Choroid plexus epithelial cell (primary cell): ENCODE measurements at regions not wholly inside any gene's neighbourhood (a gene's known extent, or its start where the extent isn't known, plus 50 kb on each side); places are given as distances from the start of the nearest gene placed in this dataset.

Source experiments
- DNase-seq: peaks from one replicate; pipeline ENCODE4 v3.0.0-alpha.2; 2010; ENCODE audit warnings: low read depth
- H3K4me3 ChIP-seq: 2 replicates; pipeline ENCODE4 v1.5.1; 2011; ENCODE audit warnings: low read depth, mild to moderate bottlenecking, control low read depth, low read length, moderate library complexity
- CTCF ChIP-seq: conservative IDR thresholded peaks from 2 replicates; pipeline ENCODE4 v1.5.1; 2011; ENCODE audit warnings: low read depth, mild to moderate bottlenecking, control low read depth, inconsistent platforms, low read length, moderate library complexity

- TF ChIP-seq CTCF = no peak
- peak; percentile 40 for DNase-seq
- H3K4me3 ChIP-seq = no peak overlapping the region
Measured at GRCh38 chr5:38718771-38719391, 126.9 kb upstream of the OSMR start.

- no peak overlapping the region for H3K4me3 ChIP-seq
- TF ChIP-seq CTCF = no peak
- DNase-seq = no peak
Measured at GRCh38 chr5:38719403-38719802, 126.4 kb upstream of the OSMR start.

- DNase-seq = peak; percentile 55
- no peak for TF ChIP-seq CTCF
- no peak overlapping the region for H3K4me3 ChIP-seq
Measured at GRCh38 chr5:38719916-38720315, 125.9 kb upstream of the OSMR start.

GRCh38 chr5:38720554-38721361 is 125.1 kb upstream of the OSMR start:
- TF ChIP-seq CTCF = no peak
- DNase-seq = no peak
- no peak overlapping the region for H3K4me3 ChIP-seq

GRCh38 chr5:38722918-38723317 is 122.9 kb upstream of the OSMR start:
- no peak overlapping the region for H3K4me3 ChIP-seq
- no peak for TF ChIP-seq CTCF
- DNase-seq = peak; percentile 46

- no peak for TF ChIP-seq CTCF
- no peak for DNase-seq
- H3K4me3 ChIP-seq = no peak overlapping the region
Measured at GRCh38 chr5:38723426-38723825, 122.4 kb upstream of the OSMR start.
